DOHH2 (cell line): ENCODE measurements at regions not wholly inside any gene's neighbourhood (a gene's known extent, or its start where the extent isn't known, plus 50 kb on each side); places are given as distances from the start of the nearest gene placed in this dataset.

Experiments
- EZH2phosphoT487 ChIP-seq: fragments of 200-600 bp; sonication (generic); IDR thresholded peaks from 2 replicates; pipeline ENCODE4 v1.6.1; 2017; ENCODE audit warnings: borderline replicate concordance, mild to moderate bottlenecking, antibody characterized with exemption, low read length, moderate library complexity, mixed read lengths
- TF ChIP-seq, protein P1 (sequence below): fragments of 200-600 bp; sonication (generic); IDR thresholded peaks from one replicate; pipeline ENCODE4 v1.5.1; 2014; ENCODE audit warnings: antibody characterized with exemption, mild to moderate bottlenecking, low read depth, low read length; ENCODE audit not compliant: poor library complexity, severe bottlenecking

DNA sequence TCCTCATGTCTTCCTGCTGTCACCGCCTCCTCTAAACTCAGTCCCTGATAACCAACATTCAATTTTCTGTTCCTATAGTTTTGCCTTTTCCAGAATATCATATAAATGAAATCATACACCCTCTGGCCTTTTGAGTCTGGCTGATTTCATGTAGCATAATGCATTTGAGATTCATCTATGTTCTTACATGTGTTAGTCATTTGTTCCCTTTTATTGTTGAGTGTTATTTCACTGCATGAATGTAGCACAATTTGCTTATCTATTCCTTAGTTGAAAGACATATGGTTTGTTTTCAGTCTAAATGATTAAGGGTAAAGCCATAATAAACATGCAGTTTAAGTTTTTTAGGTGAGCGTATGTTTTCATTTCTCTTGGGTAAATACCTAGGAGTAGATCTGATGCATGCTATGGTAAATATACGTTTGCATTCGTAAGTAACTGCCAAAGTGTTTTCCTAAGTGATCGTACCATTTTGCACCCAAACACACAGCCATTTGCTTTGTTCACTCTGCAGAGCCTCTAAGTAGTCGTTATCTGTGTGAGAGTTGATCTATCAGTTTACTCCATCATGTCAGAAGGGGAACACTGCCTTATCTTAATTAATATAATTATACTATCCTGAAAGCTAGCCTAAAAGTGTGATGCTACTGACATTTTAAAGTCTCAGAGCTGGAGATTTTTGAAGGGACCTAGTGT, 460.8 kb downstream of the DMAC1 start:
- TF ChIP-seq EZH2phosphoT487: no peak
- TF ChIP-seq, protein P1, sequence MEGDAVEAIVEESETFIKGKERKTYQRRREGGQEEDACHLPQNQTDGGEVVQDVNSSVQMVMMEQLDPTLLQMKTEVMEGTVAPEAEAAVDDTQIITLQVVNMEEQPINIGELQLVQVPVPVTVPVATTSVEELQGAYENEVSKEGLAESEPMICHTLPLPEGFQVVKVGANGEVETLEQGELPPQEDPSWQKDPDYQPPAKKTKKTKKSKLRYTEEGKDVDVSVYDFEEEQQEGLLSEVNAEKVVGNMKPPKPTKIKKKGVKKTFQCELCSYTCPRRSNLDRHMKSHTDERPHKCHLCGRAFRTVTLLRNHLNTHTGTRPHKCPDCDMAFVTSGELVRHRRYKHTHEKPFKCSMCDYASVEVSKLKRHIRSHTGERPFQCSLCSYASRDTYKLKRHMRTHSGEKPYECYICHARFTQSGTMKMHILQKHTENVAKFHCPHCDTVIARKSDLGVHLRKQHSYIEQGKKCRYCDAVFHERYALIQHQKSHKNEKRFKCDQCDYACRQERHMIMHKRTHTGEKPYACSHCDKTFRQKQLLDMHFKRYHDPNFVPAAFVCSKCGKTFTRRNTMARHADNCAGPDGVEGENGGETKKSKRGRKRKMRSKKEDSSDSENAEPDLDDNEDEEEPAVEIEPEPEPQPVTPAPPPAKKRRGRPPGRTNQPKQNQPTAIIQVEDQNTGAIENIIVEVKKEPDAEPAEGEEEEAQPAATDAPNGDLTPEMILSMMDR: no peak
